GM18867 (cell line): ENCODE measurements at regions not wholly inside any gene's neighbourhood (a gene's known extent, or its start where the extent isn't known, plus 50 kb on each side); places are given as distances from the start of the nearest gene placed in this dataset.
"Not testable (repeated sequence)": the region's sequence is repeated elsewhere in the genome, so short reads cannot be mapped to it uniquely, and the experiment has no call there.

Source experiments
- ATAC-seq: cut with Tn5 transposase; IDR thresholded peaks from one replicate; pipeline ENCODE4 v1.9.1; 2021; ENCODE audit warnings: mild to moderate bottlenecking, moderate library complexity; ENCODE audit not compliant: unreplicated experiment

- no peak for ATAC-seq
These were observed 79.7 kb upstream of the RUNX3 start for GRCh38 chr1:25009671-25010262.

DNA sequence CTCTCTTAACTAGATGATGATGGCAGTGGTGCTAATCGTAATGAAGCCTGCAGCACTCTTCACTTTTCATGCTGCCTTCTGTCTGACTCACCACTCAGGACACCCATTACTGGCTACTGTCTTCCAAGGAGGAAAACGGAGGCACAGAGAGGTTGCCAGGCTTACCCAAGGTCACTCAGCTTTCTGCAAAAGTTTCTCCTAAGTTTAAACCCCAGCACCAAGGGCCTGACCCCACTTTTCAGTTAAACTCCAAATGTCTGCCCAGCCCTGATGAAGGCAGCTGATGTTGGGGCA is 78.1 kb upstream of the RUNX3 start:
- ATAC-seq = no peak

- not testable (repeated sequence) for ATAC-seq
These were observed 77.5 kb upstream of the RUNX3 start for GRCh38 chr1:25007390-25008191.

GRCh38 chr1:25006770-25007169 is 76.7 kb upstream of the RUNX3 start:
- no peak for ATAC-seq

- ATAC-seq = no peak
These were observed 74.3 kb upstream of the RUNX3 start for GRCh38 chr1:25004355-25004754.

- no peak for ATAC-seq
These were observed 73.5 kb upstream of the RUNX3 start for GRCh38 chr1:25003457-25004190.

- no peak for ATAC-seq
These were observed 72.9 kb upstream of the RUNX3 start for GRCh38 chr1:25003000-25003399.

DNA sequence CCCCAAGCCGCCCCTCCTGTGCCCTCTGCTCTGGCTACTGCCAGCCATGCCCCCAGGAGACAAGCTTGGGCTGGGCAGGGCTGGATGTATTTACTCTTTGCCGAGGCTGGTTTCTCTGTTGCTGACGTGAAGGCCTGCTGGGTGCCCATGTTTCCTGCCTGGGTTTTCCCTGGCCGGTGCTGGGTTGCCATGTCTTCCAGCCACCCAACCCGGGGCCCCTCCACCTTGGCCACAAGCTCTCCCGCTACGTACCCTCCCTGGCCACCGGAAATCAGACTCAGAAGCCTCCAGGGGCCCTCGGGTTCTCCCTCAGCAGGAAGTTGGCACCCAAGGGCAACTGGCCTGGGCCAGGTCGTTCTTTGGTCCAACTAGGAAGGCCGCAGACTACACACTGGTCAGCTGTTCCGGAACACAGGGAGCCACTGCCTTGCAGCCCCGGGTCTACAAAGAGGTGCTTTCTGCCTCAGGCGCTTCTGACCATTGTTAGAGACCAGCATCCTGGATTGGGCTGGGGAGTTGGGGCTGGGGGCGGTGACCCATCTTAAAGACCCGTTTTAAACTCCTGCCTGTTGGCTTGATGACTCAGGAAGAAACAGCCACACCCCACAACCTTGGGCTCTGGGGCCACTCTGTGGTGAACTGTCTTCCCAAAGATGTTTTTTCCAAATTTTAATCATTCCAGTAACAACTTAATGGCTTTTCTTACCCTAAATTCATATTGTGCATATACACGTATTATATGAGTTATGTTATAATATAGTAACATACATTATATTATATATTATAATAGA is 71.2 kb upstream of the RUNX3 start:
- no peak for ATAC-seq

DNA sequence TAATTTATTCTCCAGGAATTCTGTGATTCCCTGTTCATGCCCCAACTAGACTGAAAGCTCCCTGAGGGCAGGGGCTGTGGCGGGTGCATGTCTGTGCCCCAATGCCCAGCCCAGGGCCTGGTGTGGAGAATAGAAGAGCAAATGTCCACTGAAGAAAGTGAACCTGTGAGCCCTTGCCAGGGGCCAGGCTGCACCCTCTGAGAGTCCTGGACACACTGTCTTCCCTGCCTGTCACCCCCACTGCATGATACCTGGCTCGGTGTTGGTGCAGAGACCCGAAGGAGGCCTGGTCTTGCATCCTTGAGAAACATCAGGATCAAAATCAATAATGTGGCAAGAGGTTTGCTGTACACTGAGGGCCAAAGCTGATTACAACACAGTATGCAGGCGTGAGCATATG is 69.8 kb upstream of the RUNX3 start:
- ATAC-seq = no peak

- no peak for ATAC-seq
These were observed 69.3 kb upstream of the RUNX3 start for GRCh38 chr1:24999426-24999825.

GRCh38 chr1:24998563-24999245 is 68.6 kb upstream of the RUNX3 start:
- ATAC-seq = no peak

DNA sequence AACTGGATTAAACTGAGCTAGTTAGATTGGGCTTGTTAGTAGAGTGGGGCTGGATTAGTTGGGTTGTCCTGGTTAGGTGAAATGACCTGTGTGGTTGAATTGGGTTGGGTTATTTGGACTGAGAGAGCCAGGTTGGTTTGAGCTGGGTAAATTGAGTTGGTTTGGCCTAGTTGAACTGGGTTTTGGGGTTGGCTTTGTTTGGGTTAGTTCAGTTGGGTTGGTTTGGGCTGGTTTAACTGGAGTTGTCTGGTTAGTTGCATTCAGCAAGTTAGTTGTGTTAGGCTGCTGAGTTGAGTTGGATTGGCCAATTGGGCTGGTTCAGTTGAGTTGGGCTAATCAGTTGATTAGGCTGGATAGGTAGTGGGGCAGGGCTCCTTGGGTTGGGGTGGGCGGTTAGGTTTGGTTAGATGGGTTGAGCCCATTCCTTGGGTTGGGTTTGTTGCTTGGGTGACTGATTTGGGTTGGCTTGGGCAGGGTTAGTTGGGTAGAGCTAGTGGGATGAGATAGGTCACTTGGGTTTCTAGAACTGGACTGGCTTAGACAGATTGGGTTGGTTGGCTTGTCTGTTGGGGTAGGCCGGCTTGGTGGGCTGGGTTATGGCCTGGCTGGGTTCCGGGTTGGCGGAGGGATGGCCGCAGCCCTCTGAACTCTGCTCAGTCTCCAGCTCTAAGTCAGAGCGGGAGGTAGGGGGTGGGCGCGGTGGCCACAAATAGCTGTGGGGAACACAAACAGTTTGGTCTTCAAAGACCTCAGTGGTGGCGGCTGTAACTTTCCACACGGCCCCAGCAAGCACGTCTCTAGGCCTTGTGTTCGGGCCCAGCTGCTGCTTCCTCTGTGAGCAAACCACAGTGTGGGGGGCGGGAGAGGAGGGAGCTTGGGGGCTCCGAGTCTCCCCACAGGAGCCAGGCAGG is 67.2 kb upstream of the RUNX3 start:
- no peak for ATAC-seq

GRCh38 chr1:24996456-24996855 is 66.4 kb upstream of the RUNX3 start:
- no peak for ATAC-seq

- ATAC-seq = no peak
These were observed 65.6 kb upstream of the RUNX3 start for GRCh38 chr1:24995661-24996060.

DNA sequence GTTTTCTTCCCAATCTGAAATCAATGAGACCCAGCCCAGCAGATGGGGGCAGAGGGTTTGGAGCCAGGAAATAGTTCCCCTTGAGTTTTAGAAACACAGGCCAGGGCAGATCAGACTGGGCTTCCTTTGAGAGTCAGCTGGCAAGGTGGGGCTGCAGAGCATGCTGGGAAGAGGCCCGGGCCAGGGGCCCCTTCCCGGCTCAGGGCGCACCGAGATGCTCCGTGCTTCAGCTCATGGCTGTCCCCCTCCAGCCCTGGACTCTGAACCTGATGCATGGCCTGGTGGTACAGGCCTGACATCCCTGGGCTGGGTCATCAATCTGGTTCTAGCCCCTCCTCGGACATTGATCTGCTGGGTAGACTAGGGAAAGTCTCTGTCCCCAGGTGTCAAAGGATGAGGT is 65.1 kb upstream of the RUNX3 start:
- ATAC-seq = no peak

GRCh38 chr1:24993871-24994580 is 64.0 kb upstream of the RUNX3 start:
- no peak for ATAC-seq

GRCh38 chr1:24992761-24993211 is 62.7 kb upstream of the RUNX3 start:
- ATAC-seq = no peak

GRCh38 chr1:24992124-24992760 is 62.2 kb upstream of the RUNX3 start:
- no peak for ATAC-seq

DNA sequence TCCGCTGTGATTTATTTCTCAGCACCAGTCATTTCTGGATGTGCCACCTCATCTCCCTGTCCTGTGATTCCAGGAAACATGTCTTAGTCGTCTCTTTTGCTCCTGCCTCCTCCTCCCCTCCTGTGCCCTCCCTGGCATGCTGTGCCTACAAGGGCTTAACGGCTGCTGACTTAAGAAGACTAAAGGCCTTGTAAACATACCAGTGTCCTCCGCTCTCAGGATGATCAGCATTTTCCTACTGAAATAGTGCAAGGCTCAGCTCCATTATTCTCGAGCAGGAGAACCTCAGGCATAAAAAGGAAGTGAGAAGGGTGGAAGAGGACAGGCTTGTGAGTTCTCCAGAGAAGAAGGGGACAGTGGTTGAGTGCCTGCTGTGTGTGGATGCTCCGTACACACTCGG is 61.6 kb upstream of the RUNX3 start:
- ATAC-seq = no peak
